Esophagus muscularis mucosa (tissue), 4 donors: ENCODE measurements at regions not wholly inside any gene's neighbourhood (a gene's known extent, or its start where the extent isn't known, plus 50 kb on each side); places are given as distances from the start of the nearest gene placed in this dataset.

Experiments
- DNase-seq: peaks from one replicate; pipeline ENCODE4 v3.0.0-alpha.2; 2017; ENCODE audit errors: extremely low spot score
- H3K27ac ChIP-seq, 4 donors: fragments of 200-600 bp; sonication (generic); replicated peaks in 1 of 4; 1 replicate in 3 of 4; 2 replicates in 1 of 4; pipeline ENCODE4 v1.5.1; 2016 to 2019; ENCODE audit warnings: mild to moderate bottlenecking in 1 of 4
- H3K27me3 ChIP-seq, 4 donors: fragments of 200-600 bp; sonication (generic); one replicate each; pipeline versions ENCODE4 v1.5.1 to v1.6.0; 2016 to 2019
- H3K36me3 ChIP-seq, 4 donors: fragments of 200-600 bp; sonication (generic); one replicate each; pipeline ENCODE4 v1.5.1; 2016 to 2019
- H3K4me1 ChIP-seq, 4 donors: fragments of 200-600 bp; sonication (generic); one replicate each; pipeline ENCODE4 v1.5.1; 2016 to 2019
- H3K4me3 ChIP-seq, 4 donors: fragments of 200-600 bp; sonication (generic); 1 replicate in 2 of 4; 2 replicates in 2 of 4; pipeline ENCODE4 v1.5.1; 2016 to 2019; ENCODE audit warnings: mild to moderate bottlenecking in 4 of 4, moderate library complexity in 1 of 4
- H3K9me3 ChIP-seq, 4 donors: fragments of 200-600 bp; sonication (generic); 1 replicate in 3 of 4; 2 replicates in 1 of 4; pipeline ENCODE4 v1.5.1; 2016 to 2019
- CTCF ChIP-seq, 3 experiments: fragments of 200-600 bp in 2 of 3; fragments of 450-650 bp in 1 of 3; sonication (generic) in 2 of 3; IDR thresholded peaks; one replicate each; pipeline ENCODE4 v1.5.1; 2017 to 2019; ENCODE audit warnings: antibody characterized with exemption in 3 of 3, mild to moderate bottlenecking in 2 of 3, moderate library complexity in 1 of 3
- EP300 ChIP-seq: sonication (generic); formaldehyde crosslinking; IDR thresholded peaks from one replicate; pipeline ENCODE4 v1.6.1; 2017; ENCODE audit warnings: antibody characterized with exemption
- POLR2A ChIP-seq: fragments of 450-650 bp; IDR thresholded peaks from one replicate; pipeline ENCODE4 v1.6.1; 2017; ENCODE audit warnings: antibody characterized with exemption, moderate library complexity, mild to moderate bottlenecking, low read depth
- POLR2AphosphoS5 ChIP-seq, 2 donors: sonication (generic); formaldehyde crosslinking; IDR thresholded peaks; one replicate each; pipeline ENCODE4 v1.6.1; 2017; ENCODE audit warnings: antibody characterized with exemption in 2 of 2
- WGBS: methylation state at CpG from one replicate; pipeline ENCODE4 v1.1.5; 2018; 5-methylcytosine and 5-hydroxymethylcytosine counted together
- intact Hi-C: fragments of 100-400 bp; cut with DNase I; formaldehyde crosslinking; loops from one replicate; pipeline ENCODE4 v1.15.1; 2023

DNA sequence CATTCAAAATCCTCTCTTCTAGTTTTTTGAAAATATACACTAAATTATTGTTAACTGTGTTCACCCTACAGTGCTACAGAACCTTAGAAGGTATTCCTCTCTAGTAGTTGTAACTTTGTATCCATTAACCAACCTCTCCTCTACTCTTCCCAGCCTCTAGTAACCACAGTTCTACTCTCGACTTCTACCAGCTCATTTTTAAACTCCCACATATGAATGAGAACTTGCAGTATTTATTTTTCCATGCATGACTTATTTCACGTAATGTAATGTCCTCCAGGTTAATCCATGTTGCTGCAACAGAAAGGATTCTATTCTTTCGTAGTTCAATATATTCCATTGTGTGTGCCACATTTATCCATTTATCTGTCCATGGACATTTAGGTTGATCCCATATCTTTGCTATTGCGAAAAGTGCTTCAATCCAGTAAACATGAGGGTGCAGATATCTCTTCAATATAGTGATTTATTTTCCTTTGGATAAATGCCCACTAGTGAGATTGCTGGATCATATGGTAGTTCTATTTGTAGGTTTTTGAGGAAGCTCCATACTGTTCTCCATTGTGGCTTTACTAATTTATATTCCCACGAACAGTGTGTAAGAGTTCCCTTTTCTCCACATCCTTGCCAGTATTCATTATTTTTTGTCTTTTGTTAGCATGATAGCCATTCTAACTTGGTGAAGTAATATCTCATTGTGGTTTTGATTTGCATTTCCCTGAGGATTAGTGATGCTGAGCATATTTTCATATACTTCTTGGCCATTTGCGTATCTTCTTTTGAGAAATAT is 113.7 kb upstream of the SMAD3 start:
- Histone ChIP-seq H3K27ac (no peak overlapping the region), H3K27me3 (no peaks in the 10 kb centered on the region), H3K4me1 (no peaks in the 10 kb centered on the region), H3K36me3 (no peaks in the 10 kb centered on the region), H3K9me3 (no peaks in the 10 kb centered on the region), H3K4me3 (no peak overlapping the region)
- no peak for TF ChIP-seq EP300
- no peak for TF ChIP-seq POLR2A
- no peak for TF ChIP-seq POLR2AphosphoS5 (IDR thresholded peaks at IDR 0.05)
- no peak for TF ChIP-seq CTCF (IDR thresholded peaks at IDR 0.05)
- intact Hi-C loops: no loop called here
- WGBS: 91% methylated on average over 6 of the region's 6 CpGs
- DNase-seq: no peak

GRCh38 chr15:66952756-66953522 is 112.5 kb upstream of the SMAD3 start:
- no peaks in the 10 kb centered on the region for H3K9me3 ChIP-seq
- WGBS: 89% methylated on average over 5 of the region's 6 CpGs
- no peaks in the 10 kb centered on the region for H3K4me1 ChIP-seq
- no peak for DNase-seq
- H3K36me3 ChIP-seq: no peaks in the 10 kb centered on the region
- intact Hi-C loops: no loop called here
- H3K27me3 ChIP-seq: no peaks in the 10 kb centered on the region
- H3K4me3 ChIP-seq: no peak overlapping the region
- H3K27ac ChIP-seq: no peak overlapping the region
- TF ChIP-seq POLR2A: no peak
- no peak for TF ChIP-seq EP300
- no peak for TF ChIP-seq CTCF (IDR thresholded peaks at IDR 0.05)
- TF ChIP-seq POLR2AphosphoS5 (IDR thresholded peaks at IDR 0.05): no peak

GRCh38 chr15:66953523-66954229 is 111.7 kb upstream of the SMAD3 start:
- Histone ChIP-seq H3K4me3 (no peak overlapping the region), H3K27ac (no peak overlapping the region), H3K9me3 (no peaks in the 10 kb centered on the region), H3K36me3 (no peaks in the 10 kb centered on the region), H3K4me1 (no peaks in the 10 kb centered on the region), H3K27me3 (no peaks in the 10 kb centered on the region)
- 89% methylated on average over 11 of the region's 11 CpGs for WGBS
- DNase-seq: no peak
- TF ChIP-seq POLR2AphosphoS5 (IDR thresholded peaks at IDR 0.05) (no peak), POLR2A (no peak), EP300 (no peak), CTCF (IDR thresholded peaks at IDR 0.05) (no peak)
- intact Hi-C loops: no loop called here

DNA sequence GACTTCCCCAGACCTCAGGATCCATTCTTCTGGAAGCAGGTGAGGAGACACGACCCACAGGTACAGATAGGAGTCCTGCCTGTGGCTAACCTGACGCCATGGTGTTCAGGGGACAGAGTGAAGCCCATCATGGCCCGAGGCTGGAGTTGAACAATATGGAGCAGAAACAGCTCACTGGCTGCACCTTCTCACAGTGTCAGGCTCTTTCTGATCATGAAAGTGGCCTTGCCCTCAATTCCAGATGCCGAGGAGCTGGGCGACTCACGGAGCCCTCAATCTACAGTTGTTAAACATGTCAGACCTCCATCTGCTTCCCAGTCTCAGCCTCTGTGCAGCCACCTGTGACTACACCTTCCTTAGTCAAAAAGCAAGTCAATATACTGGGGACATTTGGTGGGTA is 110.8 kb upstream of the SMAD3 start:
- WGBS: 94% methylated on average over 5 of the region's 6 CpGs
- Histone ChIP-seq H3K27me3 (no peaks in the 10 kb centered on the region), H3K36me3 (no peaks in the 10 kb centered on the region), H3K4me3 (no peak overlapping the region), H3K9me3 (no peaks in the 10 kb centered on the region), H3K27ac (no peak overlapping the region), H3K4me1 (no peaks in the 10 kb centered on the region)
- DNase-seq: no peak
- intact Hi-C loops: no loop called here
- no peak for TF ChIP-seq CTCF (IDR thresholded peaks at IDR 0.05)
- TF ChIP-seq POLR2A: no peak
- TF ChIP-seq EP300: no peak
- no peak for TF ChIP-seq POLR2AphosphoS5 (IDR thresholded peaks at IDR 0.05)
